H9 (cell line): ENCODE measurements at regions not wholly inside any gene's neighbourhood (a gene's known extent, or its start where the extent isn't known, plus 50 kb on each side); places are given as distances from the start of the nearest gene placed in this dataset.

Experiments used
- DNase-seq: peaks from one replicate; pipeline ENCODE4 v3.0.0-alpha.2; 2017
- H2AFZ ChIP-seq: one replicate; pipeline ENCODE4 v1.6.1; 2013; ENCODE audit warnings: mild to moderate bottlenecking, low read length, control low read depth, moderate library complexity
- H2AK5ac ChIP-seq: 2 replicates; pipeline ENCODE4 v1.6.1; 2013; ENCODE audit warnings: low read length, control low read depth, mixed read lengths; ENCODE audit not compliant: insufficient read length
- H2BK120ac ChIP-seq: one replicate; pipeline ENCODE4 v1.6.1; 2013; ENCODE audit warnings: low read depth, mild to moderate bottlenecking, low read length, control low read depth, inconsistent platforms; ENCODE audit not compliant: poor library complexity, severe bottlenecking
- H2BK12ac ChIP-seq: 2 replicates; pipeline ENCODE4 v1.6.1; 2013; ENCODE audit warnings: low read length, control low read depth, mixed read lengths, low read depth; ENCODE audit not compliant: insufficient read length
- H2BK15ac ChIP-seq: 2 replicates; pipeline ENCODE4 v1.6.1; 2013; ENCODE audit warnings: low read depth, low read length, control low read depth
- H2BK20ac ChIP-seq: one replicate; pipeline ENCODE4 v1.6.1; 2013; ENCODE audit warnings: low read depth, mild to moderate bottlenecking, low read length, control low read depth, inconsistent platforms; ENCODE audit not compliant: poor library complexity, severe bottlenecking
- H2BK5ac ChIP-seq: 2 replicates; pipeline ENCODE4 v1.6.1; 2013; ENCODE audit warnings: low read length, control low read depth, mixed read lengths; ENCODE audit not compliant: insufficient read length
- H3K14ac ChIP-seq: 2 replicates; pipeline ENCODE4 v1.6.1; 2013; ENCODE audit warnings: low read length, control low read depth; ENCODE audit not compliant: insufficient read depth
- H3K18ac ChIP-seq: 2 replicates; pipeline ENCODE4 v1.6.1; 2013; ENCODE audit warnings: low read depth, mild to moderate bottlenecking, mixed read lengths, low read length, control low read depth; ENCODE audit not compliant: insufficient read length
- H3K23ac ChIP-seq: 2 replicates; pipeline ENCODE4 v1.6.1; 2013; ENCODE audit warnings: low read length, control low read depth, mixed read lengths, low read depth; ENCODE audit not compliant: insufficient read length
- H3K23me2 ChIP-seq: 2 replicates; pipeline ENCODE4 v1.6.1; 2013; ENCODE audit warnings: low read depth, mild to moderate bottlenecking, mixed read lengths, low read length, control low read depth; ENCODE audit not compliant: insufficient read length, poor library complexity, severe bottlenecking
- H3K27ac ChIP-seq: 2 replicates; pipeline ENCODE4 v1.5.1; 2013; ENCODE audit warnings: low read length, control low read depth, mixed read lengths, low read depth; ENCODE audit not compliant: insufficient read length
- H3K27me3 ChIP-seq: 2 replicates; pipeline ENCODE4 v1.6.1; 2013; ENCODE audit warnings: low read length, control low read depth, inconsistent platforms; ENCODE audit not compliant: insufficient read depth
- H3K4ac ChIP-seq: 2 replicates; pipeline ENCODE4 v1.6.1; 2013; ENCODE audit warnings: low read depth, mild to moderate bottlenecking, control low read depth, inconsistent platforms, low read length, moderate library complexity
- H3K4me1 ChIP-seq: 2 replicates; pipeline ENCODE4 v1.6.1; 2013; ENCODE audit warnings: low read length, control low read depth, inconsistent platforms; ENCODE audit not compliant: insufficient read depth
- H3K4me2 ChIP-seq: 2 replicates; pipeline ENCODE4 v1.6.1; 2013; ENCODE audit warnings: low read length, control low read depth, mixed read lengths; ENCODE audit not compliant: insufficient read length, insufficient read depth
- H3K56ac ChIP-seq: 2 replicates; pipeline ENCODE4 v1.6.1; 2013; ENCODE audit warnings: low read depth, mild to moderate bottlenecking, mixed read lengths, low read length, control low read depth; ENCODE audit not compliant: insufficient read length
- H3K79me1 ChIP-seq: 2 replicates; pipeline ENCODE4 v1.6.1; 2013; ENCODE audit warnings: low read depth, mild to moderate bottlenecking, moderate library complexity, low read length, control low read depth, inconsistent platforms; ENCODE audit not compliant: insufficient read depth, poor library complexity, severe bottlenecking
- H3K79me2 ChIP-seq: 2 replicates; pipeline ENCODE4 v1.6.1; 2013; ENCODE audit warnings: low read length, control low read depth, inconsistent platforms; ENCODE audit not compliant: insufficient read depth
- H3K9ac ChIP-seq: 2 replicates; pipeline ENCODE4 v1.6.1; 2013; ENCODE audit warnings: low read length, control low read depth, mixed read lengths; ENCODE audit not compliant: insufficient read length; ENCODE audit errors: extremely low read depth
- H3K9me3 ChIP-seq: one replicate; pipeline ENCODE4 v1.6.1; 2013; ENCODE audit warnings: low read depth, low read length, inconsistent platforms; ENCODE audit not compliant: control insufficient read depth
- H3T11ph ChIP-seq: one replicate; pipeline ENCODE4 v1.6.1; 2013; ENCODE audit warnings: mild to moderate bottlenecking, low read length, control low read depth, inconsistent platforms
- H4K20me1 ChIP-seq: one replicate; pipeline ENCODE4 v1.6.1; 2013; ENCODE audit not compliant: control insufficient read depth, insufficient read length, insufficient read depth
- H4K5ac ChIP-seq: 2 replicates; pipeline ENCODE4 v1.6.1; 2013; ENCODE audit warnings: low read depth, mild to moderate bottlenecking, mixed read lengths, low read length, control low read depth; ENCODE audit not compliant: insufficient read length
- H4K8ac ChIP-seq: replicated peaks from 2 replicates; pipeline ENCODE4 v1.6.1; 2013; ENCODE audit warnings: low read length, control low read depth, mixed read lengths, low read depth; ENCODE audit not compliant: insufficient read length
- H4K91ac ChIP-seq: 2 replicates; pipeline ENCODE4 v1.6.1; 2013; ENCODE audit warnings: low read depth, mild to moderate bottlenecking, moderate library complexity, mixed read lengths, low read length, control low read depth; ENCODE audit not compliant: insufficient read length
- H3K27ac Mint-ChIP-seq, 3 experiments: 2 replicates in 2 of 3; 3 replicates in 1 of 3; pipeline ENCODE4 v1.8.0; 2020 to 2021; ENCODE audit warnings: mixed read lengths in 3 of 3, mild to moderate bottlenecking in 1 of 3, moderate library complexity in 1 of 3
- H3K27me3 Mint-ChIP-seq: 2 replicates; pipeline ENCODE4 v1.8.0; 2021; ENCODE audit warnings: low read depth, mild to moderate bottlenecking, moderate library complexity, mixed read lengths
- H3K36me3 Mint-ChIP-seq, 3 experiments: 2 replicates in 2 of 3; 3 replicates in 1 of 3; pipeline ENCODE4 v1.8.0; 2020 to 2021; ENCODE audit warnings: low read depth in 3 of 3, mixed read lengths in 3 of 3; ENCODE audit not compliant: insufficient read depth in 1 of 3
- H3K4me1 Mint-ChIP-seq, 2 experiments: 2 replicates each; pipeline ENCODE4 v1.8.0; 2020; ENCODE audit warnings: mixed read lengths in 2 of 2
- H3K4me3 Mint-ChIP-seq, 2 experiments: 2 replicates in 1 of 2; 3 replicates in 1 of 2; pipeline ENCODE4 v1.8.0; 2020 to 2021; ENCODE audit warnings: mild to moderate bottlenecking in 2 of 2, mixed read lengths in 2 of 2, moderate library complexity in 1 of 2
- H3K9me3 Mint-ChIP-seq, 2 experiments: 2 replicates in 1 of 2; 3 replicates in 1 of 2; pipeline ENCODE4 v1.8.0; 2020; ENCODE audit warnings: mild to moderate bottlenecking in 2 of 2, mixed read lengths in 2 of 2, moderate library complexity in 1 of 2
- CTCF ChIP-seq: fragments of 200-600 bp; sonication (generic); conservative IDR thresholded peaks from 3 replicates; pipeline ENCODE4 v1.8.0; 2021; ENCODE audit warnings: antibody characterized with exemption, mild to moderate bottlenecking
- WGBS: extraction: QIAGEN DNeasy Blood & Tissue Kit; methylation state at CpG from one replicate; pipeline ENCODE4 v1.1.7; 2013; ENCODE audit warnings: missing lambda C conversion rate, low lambda C conversion rate, mixed read lengths; ENCODE audit not compliant: insufficient read length; ENCODE audit errors: extremely low coverage; 5-methylcytosine and 5-hydroxymethylcytosine counted together

- H3K56ac ChIP-seq = no peak overlapping the region
- no peaks in the 10 kb centered on the region for H3K4me1 ChIP-seq
- Mint-ChIP-seq H3K36me3 (no peaks in the 10 kb centered on the region; a peak in 1 of 7 replicates), H3K27me3 (peaks cover 1% of the 10 kb centered on the region; the same call in 1 of the 2 replicates), H3K9me3 (no peaks in the 10 kb centered on the region; a peak in 1 of 5 replicates), H3K4me1 (peaks cover 20 to 24% of the 10 kb centered on the region in 2 experiments), H3K4me3 (no peak overlapping the region), H3K27ac (no peak overlapping the region)
- no peak overlapping the region for H3K4ac ChIP-seq
- no peaks in the 10 kb centered on the region for H3K79me2 ChIP-seq
- H3K23me2 ChIP-seq = no peaks in the 10 kb centered on the region
- H2AK5ac ChIP-seq = no peak overlapping the region
- no peak overlapping the region for H3K4me2 ChIP-seq
- no peaks in the 10 kb centered on the region for H3K79me1 ChIP-seq
- no peak overlapping the region for H3K27ac ChIP-seq
- no peak for TF ChIP-seq CTCF
- no peak overlapping the region for H3K14ac ChIP-seq
- no peaks in the 10 kb centered on the region for H3K9me3 ChIP-seq
- H2AFZ ChIP-seq = no peak overlapping the region
- H4K5ac ChIP-seq = no peak overlapping the region
- no peak overlapping the region for H2BK5ac ChIP-seq
- H3T11ph ChIP-seq = no peak overlapping the region
- H3K9ac ChIP-seq = no peak overlapping the region
- no peak overlapping the region for H4K91ac ChIP-seq
- H2BK12ac ChIP-seq = no peak overlapping the region
- no peak for DNase-seq
- WGBS = no CpG with 5 or more reads among the region's 3 CpGs
- no peak overlapping the region for H2BK20ac ChIP-seq
- no peaks in the 10 kb centered on the region for H3K27me3 ChIP-seq
- H2BK15ac ChIP-seq = no peak overlapping the region
- no peak overlapping the region for H3K18ac ChIP-seq
- no peak overlapping the region for H2BK120ac ChIP-seq
- H4K20me1 ChIP-seq = no peaks in the 10 kb centered on the region
- H3K23ac ChIP-seq = no peak overlapping the region
- no peak overlapping the region for H4K8ac ChIP-seq
Observed at GRCh38 chr4:23972805-23973204, 83.0 kb upstream of the PPARGC1A start.
